GM21737 (cell line): ENCODE measurements at regions not wholly inside any gene's neighbourhood (a gene's known extent, or its start where the extent isn't known, plus 50 kb on each side); places are given as distances from the start of the nearest gene placed in this dataset.
"Not testable (repeated sequence)": the region's sequence is repeated elsewhere in the genome, so short reads cannot be mapped to it uniquely, and the experiment has no call there.

ENCODE experiments used
- ATAC-seq: cut with Tn5 transposase; IDR thresholded peaks from one replicate; pipeline ENCODE4 v1.9.1; 2021; ENCODE audit warnings: mild to moderate bottlenecking, moderate library complexity; ENCODE audit not compliant: unreplicated experiment

GRCh38 chr1:235059221-235059620, 69.4 kb downstream of the TOMM20 start:
- no peak for ATAC-seq

GRCh38 chr1:235058695-235059094, 69.9 kb downstream of the TOMM20 start:
- no peak for ATAC-seq

- no peak for ATAC-seq
These were observed 71.0 kb downstream of the TOMM20 start for GRCh38 chr1:235057385-235058306.

- ATAC-seq, result no peak
These were observed 71.7 kb downstream of the TOMM20 start for GRCh38 chr1:235056937-235057336.

GRCh38 chr1:235054936-235055335, 73.7 kb downstream of the TOMM20 start:
- ATAC-seq, result no peak

- ATAC-seq, result no peak
These were observed 74.2 kb downstream of the TOMM20 start for GRCh38 chr1:235054466-235054865.

- ATAC-seq, result no peak
These were observed 76.3 kb downstream of the TOMM20 start for GRCh38 chr1:235052067-235053008.

GRCh38 chr1:235051521-235051920, 77.1 kb downstream of the TOMM20 start:
- ATAC-seq, result no peak

GRCh38 chr1:235050911-235051360, 77.7 kb downstream of the TOMM20 start:
- no peak for ATAC-seq

- not testable (repeated sequence) for ATAC-seq
These were observed 78.8 kb downstream of the TOMM20 start for GRCh38 chr1:235049716-235050378.

- no peak for ATAC-seq
These were observed 79.4 kb downstream of the TOMM20 start for GRCh38 chr1:235049217-235049616.

GRCh38 chr1:235047331-235047871, 81.2 kb downstream of the TOMM20 start:
- no peak for ATAC-seq

GRCh38 chr1:235045921-235046601, 82.6 kb downstream of the TOMM20 start:
- ATAC-seq, result no peak

GRCh38 chr1:235045034-235045690, 83.5 kb downstream of the TOMM20 start:
- no peak for ATAC-seq

- no peak for ATAC-seq
These were observed 85.4 kb downstream of the TOMM20 start for GRCh38 chr1:235043234-235043633.

GRCh38 chr1:235038701-235039100, 89.9 kb downstream of the TOMM20 start:
- no peak for ATAC-seq

GRCh38 chr1:235035928-235036327, 92.7 kb downstream of the TOMM20 start:
- ATAC-seq, result no peak

GRCh38 chr1:235030919-235031596, 97.6 kb downstream of the TOMM20 start:
- no peak for ATAC-seq

- ATAC-seq, result no peak
These were observed 100.8 kb downstream of the TOMM20 start for GRCh38 chr1:235027862-235028250.
